H9 (cell line): ENCODE measurements at regions not wholly inside any gene's neighbourhood (a gene's known extent, or its start where the extent isn't known, plus 50 kb on each side); places are given as distances from the start of the nearest gene placed in this dataset.

Experiments
- DNase-seq: peaks from one replicate; pipeline ENCODE4 v3.0.0-alpha.2; 2017
- H2AFZ ChIP-seq: one replicate; pipeline ENCODE4 v1.6.1; 2013; ENCODE audit warnings: mild to moderate bottlenecking, low read length, control low read depth, moderate library complexity
- H2AK5ac ChIP-seq: 2 replicates; pipeline ENCODE4 v1.6.1; 2013; ENCODE audit warnings: low read length, control low read depth, mixed read lengths; ENCODE audit not compliant: insufficient read length
- H2BK120ac ChIP-seq: one replicate; pipeline ENCODE4 v1.6.1; 2013; ENCODE audit warnings: low read depth, mild to moderate bottlenecking, low read length, control low read depth, inconsistent platforms; ENCODE audit not compliant: poor library complexity, severe bottlenecking
- H2BK12ac ChIP-seq: 2 replicates; pipeline ENCODE4 v1.6.1; 2013; ENCODE audit warnings: low read length, control low read depth, mixed read lengths, low read depth; ENCODE audit not compliant: insufficient read length
- H2BK15ac ChIP-seq: 2 replicates; pipeline ENCODE4 v1.6.1; 2013; ENCODE audit warnings: low read depth, low read length, control low read depth
- H2BK20ac ChIP-seq: one replicate; pipeline ENCODE4 v1.6.1; 2013; ENCODE audit warnings: low read depth, mild to moderate bottlenecking, low read length, control low read depth, inconsistent platforms; ENCODE audit not compliant: poor library complexity, severe bottlenecking
- H2BK5ac ChIP-seq: 2 replicates; pipeline ENCODE4 v1.6.1; 2013; ENCODE audit warnings: low read length, control low read depth, mixed read lengths; ENCODE audit not compliant: insufficient read length
- H3K14ac ChIP-seq: 2 replicates; pipeline ENCODE4 v1.6.1; 2013; ENCODE audit warnings: low read length, control low read depth; ENCODE audit not compliant: insufficient read depth
- H3K18ac ChIP-seq: 2 replicates; pipeline ENCODE4 v1.6.1; 2013; ENCODE audit warnings: low read depth, mild to moderate bottlenecking, mixed read lengths, low read length, control low read depth; ENCODE audit not compliant: insufficient read length
- H3K23ac ChIP-seq: 2 replicates; pipeline ENCODE4 v1.6.1; 2013; ENCODE audit warnings: low read length, control low read depth, mixed read lengths, low read depth; ENCODE audit not compliant: insufficient read length
- H3K23me2 ChIP-seq: 2 replicates; pipeline ENCODE4 v1.6.1; 2013; ENCODE audit warnings: low read depth, mild to moderate bottlenecking, mixed read lengths, low read length, control low read depth; ENCODE audit not compliant: insufficient read length, poor library complexity, severe bottlenecking
- H3K27ac ChIP-seq: 2 replicates; pipeline ENCODE4 v1.5.1; 2013; ENCODE audit warnings: low read length, control low read depth, mixed read lengths, low read depth; ENCODE audit not compliant: insufficient read length
- H3K27me3 ChIP-seq: 2 replicates; pipeline ENCODE4 v1.6.1; 2013; ENCODE audit warnings: low read length, control low read depth, inconsistent platforms; ENCODE audit not compliant: insufficient read depth
- H3K4ac ChIP-seq: 2 replicates; pipeline ENCODE4 v1.6.1; 2013; ENCODE audit warnings: low read depth, mild to moderate bottlenecking, control low read depth, inconsistent platforms, low read length, moderate library complexity
- H3K4me1 ChIP-seq: 2 replicates; pipeline ENCODE4 v1.6.1; 2013; ENCODE audit warnings: low read length, control low read depth, inconsistent platforms; ENCODE audit not compliant: insufficient read depth
- H3K4me2 ChIP-seq: 2 replicates; pipeline ENCODE4 v1.6.1; 2013; ENCODE audit warnings: low read length, control low read depth, mixed read lengths; ENCODE audit not compliant: insufficient read length, insufficient read depth
- H3K56ac ChIP-seq: 2 replicates; pipeline ENCODE4 v1.6.1; 2013; ENCODE audit warnings: low read depth, mild to moderate bottlenecking, mixed read lengths, low read length, control low read depth; ENCODE audit not compliant: insufficient read length
- H3K79me1 ChIP-seq: 2 replicates; pipeline ENCODE4 v1.6.1; 2013; ENCODE audit warnings: low read depth, mild to moderate bottlenecking, moderate library complexity, low read length, control low read depth, inconsistent platforms; ENCODE audit not compliant: insufficient read depth, poor library complexity, severe bottlenecking
- H3K79me2 ChIP-seq: 2 replicates; pipeline ENCODE4 v1.6.1; 2013; ENCODE audit warnings: low read length, control low read depth, inconsistent platforms; ENCODE audit not compliant: insufficient read depth
- H3K9ac ChIP-seq: 2 replicates; pipeline ENCODE4 v1.6.1; 2013; ENCODE audit warnings: low read length, control low read depth, mixed read lengths; ENCODE audit not compliant: insufficient read length; ENCODE audit errors: extremely low read depth
- H3K9me3 ChIP-seq: one replicate; pipeline ENCODE4 v1.6.1; 2013; ENCODE audit warnings: low read depth, low read length, inconsistent platforms; ENCODE audit not compliant: control insufficient read depth
- H3T11ph ChIP-seq: one replicate; pipeline ENCODE4 v1.6.1; 2013; ENCODE audit warnings: mild to moderate bottlenecking, low read length, control low read depth, inconsistent platforms
- H4K20me1 ChIP-seq: one replicate; pipeline ENCODE4 v1.6.1; 2013; ENCODE audit not compliant: control insufficient read depth, insufficient read length, insufficient read depth
- H4K5ac ChIP-seq: 2 replicates; pipeline ENCODE4 v1.6.1; 2013; ENCODE audit warnings: low read depth, mild to moderate bottlenecking, mixed read lengths, low read length, control low read depth; ENCODE audit not compliant: insufficient read length
- H4K8ac ChIP-seq: replicated peaks from 2 replicates; pipeline ENCODE4 v1.6.1; 2013; ENCODE audit warnings: low read length, control low read depth, mixed read lengths, low read depth; ENCODE audit not compliant: insufficient read length
- H4K91ac ChIP-seq: 2 replicates; pipeline ENCODE4 v1.6.1; 2013; ENCODE audit warnings: low read depth, mild to moderate bottlenecking, moderate library complexity, mixed read lengths, low read length, control low read depth; ENCODE audit not compliant: insufficient read length
- H3K27ac Mint-ChIP-seq, 3 experiments: 2 replicates in 2 of 3; 3 replicates in 1 of 3; pipeline ENCODE4 v1.8.0; 2020 to 2021; ENCODE audit warnings: mixed read lengths in 3 of 3, mild to moderate bottlenecking in 1 of 3, moderate library complexity in 1 of 3
- H3K27me3 Mint-ChIP-seq: 2 replicates; pipeline ENCODE4 v1.8.0; 2021; ENCODE audit warnings: low read depth, mild to moderate bottlenecking, moderate library complexity, mixed read lengths
- H3K36me3 Mint-ChIP-seq, 3 experiments: 2 replicates in 2 of 3; 3 replicates in 1 of 3; pipeline ENCODE4 v1.8.0; 2020 to 2021; ENCODE audit warnings: low read depth in 3 of 3, mixed read lengths in 3 of 3; ENCODE audit not compliant: insufficient read depth in 1 of 3
- H3K4me1 Mint-ChIP-seq, 2 experiments: 2 replicates each; pipeline ENCODE4 v1.8.0; 2020; ENCODE audit warnings: mixed read lengths in 2 of 2
- H3K4me3 Mint-ChIP-seq, 2 experiments: 2 replicates in 1 of 2; 3 replicates in 1 of 2; pipeline ENCODE4 v1.8.0; 2020 to 2021; ENCODE audit warnings: mild to moderate bottlenecking in 2 of 2, mixed read lengths in 2 of 2, moderate library complexity in 1 of 2
- H3K9me3 Mint-ChIP-seq, 2 experiments: 2 replicates in 1 of 2; 3 replicates in 1 of 2; pipeline ENCODE4 v1.8.0; 2020; ENCODE audit warnings: mild to moderate bottlenecking in 2 of 2, mixed read lengths in 2 of 2, moderate library complexity in 1 of 2
- CTCF ChIP-seq: fragments of 200-600 bp; sonication (generic); conservative IDR thresholded peaks from 3 replicates; pipeline ENCODE4 v1.8.0; 2021; ENCODE audit warnings: antibody characterized with exemption, mild to moderate bottlenecking
- WGBS: extraction: QIAGEN DNeasy Blood & Tissue Kit; methylation state at CpG from one replicate; pipeline ENCODE4 v1.1.7; 2013; ENCODE audit warnings: missing lambda C conversion rate, low lambda C conversion rate, mixed read lengths; ENCODE audit not compliant: insufficient read length; ENCODE audit errors: extremely low coverage; 5-methylcytosine and 5-hydroxymethylcytosine counted together

DNA sequence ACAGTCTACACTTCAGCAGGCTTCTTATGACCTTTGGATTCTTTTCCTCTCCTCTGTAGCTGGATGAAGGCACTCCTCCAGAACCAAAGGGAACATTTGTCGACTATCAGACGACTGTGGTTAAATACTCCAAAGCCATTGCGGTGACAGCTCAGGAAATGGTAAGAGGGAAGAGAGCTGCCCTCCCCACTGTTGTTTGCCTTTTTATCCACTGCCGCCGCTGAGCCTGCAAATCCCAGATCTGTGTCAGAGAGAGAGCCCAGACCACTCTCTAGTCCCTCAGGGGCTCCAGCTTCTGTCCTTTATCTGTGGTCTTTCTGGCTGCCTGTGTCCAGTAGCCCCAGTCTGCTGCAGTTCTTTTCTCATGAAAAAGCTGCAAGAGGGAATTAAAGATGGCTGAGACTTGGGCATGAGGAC lies 261.5 kb upstream of the TPM1 start:
- no peak overlapping the region for H2AFZ ChIP-seq
- no peak for TF ChIP-seq CTCF
- no peak overlapping the region for H2BK20ac ChIP-seq
- peak overlapping the region in 1 of 3 experiments; percentile 41; a peak in 3 of 7 replicates for H3K27ac Mint-ChIP-seq
- no peaks in the 10 kb centered on the region for H3K23me2 ChIP-seq
- no peak overlapping the region for H3K27ac ChIP-seq
- no peak overlapping the region for H4K5ac ChIP-seq
- no peak overlapping the region for H4K8ac ChIP-seq
- WGBS: no CpG with 5 or more reads among the region's 5 CpGs
- no peak overlapping the region for H3K56ac ChIP-seq
- no peaks in the 10 kb centered on the region for H3K9me3 ChIP-seq
- no peaks in the 10 kb centered on the region for H3K79me1 ChIP-seq
- H2BK15ac ChIP-seq: no peak overlapping the region
- H3K27me3 ChIP-seq: no peaks in the 10 kb centered on the region
- H2BK120ac ChIP-seq: no peak overlapping the region
- no peak overlapping the region for H4K91ac ChIP-seq
- no peak overlapping the region for H3K18ac ChIP-seq
- no peak overlapping the region for H2BK5ac ChIP-seq
- H4K20me1 ChIP-seq: no peaks in the 10 kb centered on the region
- no peak overlapping the region for H3T11ph ChIP-seq
- no peaks in the 10 kb centered on the region for H3K27me3 Mint-ChIP-seq
- no peak overlapping the region for H3K23ac ChIP-seq
- no peak overlapping the region for H3K9ac ChIP-seq
- peaks cover 27 to 31% of the 10 kb centered on the region in 2 experiments for H3K4me1 Mint-ChIP-seq
- no peak overlapping the region for H2BK12ac ChIP-seq
- H3K4me3 Mint-ChIP-seq: no peak overlapping the region
- no peak overlapping the region for H3K14ac ChIP-seq
- H3K4ac ChIP-seq: no peak overlapping the region
- H3K9me3 Mint-ChIP-seq: no peaks in the 10 kb centered on the region
- H3K36me3 Mint-ChIP-seq: peaks cover 0 to 2% (median 0%) of the 10 kb centered on the region in 3 experiments; a peak in 1 of 7 replicates
- H2AK5ac ChIP-seq: no peak overlapping the region
- no peak for DNase-seq
- H3K4me2 ChIP-seq: no peak overlapping the region
- no peaks in the 10 kb centered on the region for H3K79me2 ChIP-seq
- H3K4me1 ChIP-seq: no peaks in the 10 kb centered on the region
